ENCODE measurements at regions not wholly inside any gene's neighbourhood (a gene's known extent, or its start where the extent isn't known, plus 50 kb on each side); places are given as distances from the start of the nearest gene placed in this dataset.

GRCh38 chr4:3852711-3853110 is 86.5 kb downstream of the ADRA2C start:
- no peak for DNase-seq

- DNase-seq = no peak
These were observed 87.3 kb downstream of the ADRA2C start for GRCh38 chr4:3853388-3854035.

- no peak for DNase-seq
These were observed 88.5 kb downstream of the ADRA2C start for GRCh38 chr4:3854661-3855060.

- DNase-seq = no peak
These were observed 89.5 kb downstream of the ADRA2C start for GRCh38 chr4:3855646-3856045.

- DNase-seq = no peak
These were observed 90.5 kb downstream of the ADRA2C start for GRCh38 chr4:3856604-3857204.

- DNase-seq = no peak
These were observed 91.2 kb downstream of the ADRA2C start for GRCh38 chr4:3857269-3857926.

- no peak for DNase-seq
These were observed 92.0 kb downstream of the ADRA2C start for GRCh38 chr4:3858046-3858730.

- DNase-seq = no peak
These were observed 92.7 kb downstream of the ADRA2C start for GRCh38 chr4:3858765-3859388.

GRCh38 chr4:3859571-3859970 is 93.4 kb downstream of the ADRA2C start:
- DNase-seq = no peak

- DNase-seq = no peak
These were observed 94.1 kb downstream of the ADRA2C start for GRCh38 chr4:3860061-3860912.

GRCh38 chr4:3860913-3861636 is 94.9 kb downstream of the ADRA2C start:
- DNase-seq = no peak

- no peak for DNase-seq
These were observed 95.8 kb downstream of the ADRA2C start for GRCh38 chr4:3861720-3862639.

GRCh38 chr4:3862640-3863420 is 96.6 kb downstream of the ADRA2C start:
- DNase-seq = no peak

GRCh38 chr4:3863841-3864741 is 97.9 kb downstream of the ADRA2C start:
- DNase-seq = no peak

GRCh38 chr4:3864742-3865721 is 98.8 kb downstream of the ADRA2C start:
- DNase-seq = no peak

- DNase-seq = no peak
These were observed 100.0 kb downstream of the ADRA2C start for GRCh38 chr4:3865986-3866812.

- DNase-seq = no peak
These were observed 100.6 kb downstream of the ADRA2C start for GRCh38 chr4:3866813-3867129.
